Tibial nerve (tissue), 4 donors: ENCODE measurements at regions not wholly inside any gene's neighbourhood (a gene's known extent, or its start where the extent isn't known, plus 50 kb on each side); places are given as distances from the start of the nearest gene placed in this dataset.
"Not testable (repeated sequence)": the region's sequence is repeated elsewhere in the genome, so short reads cannot be mapped to it uniquely, and the experiment has no call there.

Source experiments
- DNase-seq, 2 donors: peaks; one replicate each; pipeline ENCODE4 v3.0.0-alpha.2; 2019; ENCODE audit warnings: low spot score in 2 of 2
- H3K27ac ChIP-seq, 4 donors: fragments of 200-600 bp; sonication (generic) in 3 of 4; one replicate each; pipeline ENCODE4 v1.5.1; 2017 to 2019; ENCODE audit warnings: mild to moderate bottlenecking in 1 of 4
- H3K27me3 ChIP-seq, 2 donors: fragments of 200-600 bp; sonication (generic) in 1 of 2; one replicate each; pipeline versions ENCODE4 v1.5.1 to v1.6.0; 2017 to 2019
- H3K36me3 ChIP-seq, 3 donors: fragments of 200-600 bp; sonication (generic); one replicate each; pipeline ENCODE4 v1.5.1; 2018 to 2019
- H3K4me1 ChIP-seq, 4 donors: fragments of 200-600 bp; sonication (generic) in 3 of 4; one replicate each; pipeline ENCODE4 v1.5.1; 2017 to 2019
- H3K4me3 ChIP-seq, 4 donors: fragments of 200-600 bp; sonication (generic) in 3 of 4; one replicate each; pipeline ENCODE4 v1.5.1; 2017 to 2019; ENCODE audit warnings: mild to moderate bottlenecking in 1 of 4, moderate library complexity in 1 of 4
- H3K9me3 ChIP-seq, 4 donors: fragments of 200-600 bp; sonication (generic) in 3 of 4; one replicate each; pipeline ENCODE4 v1.5.1; 2017 to 2019
- CTCF ChIP-seq, 5 experiments: fragments of 200-600 bp in 3 of 5; fragments of 450-650 bp in 2 of 5; sonication (generic) in 3 of 5; IDR thresholded peaks; one replicate each; pipeline ENCODE4 v1.5.1; 2016 to 2019; ENCODE audit warnings: antibody characterized with exemption in 5 of 5, mild to moderate bottlenecking in 3 of 5, moderate library complexity in 2 of 5
- EP300 ChIP-seq, 2 donors: sonication (generic); formaldehyde crosslinking; IDR thresholded peaks; one replicate each; pipeline ENCODE4 v1.6.1; 2017; ENCODE audit warnings: antibody characterized with exemption in 2 of 2, mild to moderate bottlenecking in 1 of 2
- POLR2A ChIP-seq, 2 donors: fragments of 450-650 bp; IDR thresholded peaks; one replicate each; pipeline ENCODE4 v1.6.1; 2017; ENCODE audit warnings: antibody characterized with exemption in 2 of 2, mild to moderate bottlenecking in 2 of 2, moderate library complexity in 2 of 2
- WGBS, 2 donors: methylation state at CpG; one replicate each; pipeline ENCODE4 v1.1.5; 2018; 5-methylcytosine and 5-hydroxymethylcytosine counted together

- H3K4me1 ChIP-seq: peaks cover 0 to 31% (median 4%) of the 10 kb centered on the region in 4 donors
Measured at GRCh38 chr17:68102318-68102758, 66.8 kb downstream of the KPNA2 start.

GRCh38 chr17:68103148-68103547, 67.6 kb downstream of the KPNA2 start:
- H3K4me1 ChIP-seq: peaks cover 0 to 31% (median 4%) of the 10 kb centered on the region in 4 donors
- TF ChIP-seq POLR2A (IDR thresholded peaks at IDR 0.05): no peak
- TF ChIP-seq CTCF (IDR thresholded peaks at IDR 0.05): no peak
- TF ChIP-seq EP300 (IDR thresholded peaks at IDR 0.05): no peak
- peaks cover 0 to 9% (median 0%) of the 10 kb centered on the region in 3 donors for H3K36me3 ChIP-seq
- peaks cover 0 to under 1% (median 0%) of the 10 kb centered on the region in 4 donors for H3K9me3 ChIP-seq
- peak overlapping the region in 1 of 4 donors; percentile 97 for H3K4me3 ChIP-seq
- H3K27me3 ChIP-seq: no peaks in the 10 kb centered on the region
- peak overlapping the region in 2 of 4 donors; percentile 89 to 96 for H3K27ac ChIP-seq
- no peak for DNase-seq

More at GRCh38 chr17:68102318-68102758, 66.8 kb downstream of the KPNA2 start:
- TF ChIP-seq CTCF (IDR thresholded peaks at IDR 0.05) (no peak), EP300 (IDR thresholded peaks at IDR 0.05) (no peak), POLR2A (IDR thresholded peaks at IDR 0.05) (no peak)
- peak overlapping the region; percentile 55 to 97 (median 80) for H3K4me3 ChIP-seq
- no peaks in the 10 kb centered on the region for H3K9me3 ChIP-seq
- peaks cover 0 to 4% (median 0%) of the 10 kb centered on the region in 3 donors for H3K36me3 ChIP-seq
- H3K27ac ChIP-seq: peak overlapping the region; percentile 89 to 97 (median 95)
- no peak for DNase-seq
- 4 to 15% methylated on average over 10 to 21 of the region's 21 CpGs for WGBS, 2 donors
- no peaks in the 10 kb centered on the region for H3K27me3 ChIP-seq

GRCh38 chr17:68106085-68106484, 70.5 kb downstream of the KPNA2 start:
- Histone ChIP-seq H3K9me3 (peaks cover 0 to 7% (median 2%) of the 10 kb centered on the region in 4 donors), H3K4me1 (peaks cover 0 to 25% (median 4%) of the 10 kb centered on the region in 4 donors), H3K27me3 (no peaks in the 10 kb centered on the region), H3K27ac (no peak overlapping the region), H3K4me3 (no peak overlapping the region), H3K36me3 (peaks cover 0 to 14% (median 0%) of the 10 kb centered on the region in 3 donors)
- WGBS, 2 donors: 93 to 95% methylated on average over 2 of the region's 2 CpGs
- no peak for DNase-seq
- TF ChIP-seq EP300 (IDR thresholded peaks at IDR 0.05): no peak
- TF ChIP-seq CTCF (IDR thresholded peaks at IDR 0.05): no peak
- no peak for TF ChIP-seq POLR2A (IDR thresholded peaks at IDR 0.05)

GRCh38 chr17:68107373-68107772, 71.8 kb downstream of the KPNA2 start:
- DNase-seq: no peak
- peaks cover 0 to 14% (median 0%) of the 10 kb centered on the region in 3 donors for H3K36me3 ChIP-seq
- TF ChIP-seq POLR2A (IDR thresholded peaks at IDR 0.05) (no peak), EP300 (IDR thresholded peaks at IDR 0.05) (no peak), CTCF (IDR thresholded peaks at IDR 0.05) (no peak)
- peaks cover 0 to 21% (median 4%) of the 10 kb centered on the region in 4 donors for H3K4me1 ChIP-seq
- H3K27ac ChIP-seq: no peak overlapping the region
- H3K27me3 ChIP-seq: no peaks in the 10 kb centered on the region
- WGBS, 2 donors: 59 to 87% methylated on average over 4 of the region's 4 CpGs
- H3K9me3 ChIP-seq: peaks cover 0 to 7% (median 2%) of the 10 kb centered on the region in 4 donors
- no peak overlapping the region for H3K4me3 ChIP-seq

- TF ChIP-seq EP300 (IDR thresholded peaks at IDR 0.05) (no peak), POLR2A (IDR thresholded peaks at IDR 0.05) (no peak), CTCF (IDR thresholded peaks at IDR 0.05) (no peak)
- Histone ChIP-seq H3K27me3 (no peaks in the 10 kb centered on the region), H3K9me3 (peaks cover 0 to 7% (median 2%) of the 10 kb centered on the region in 4 donors), H3K4me1 (peaks cover 0 to 11% (median under 1%) of the 10 kb centered on the region in 4 donors), H3K27ac (no peak overlapping the region), H3K36me3 (peaks cover 0 to 14% (median 0%) of the 10 kb centered on the region in 3 donors), H3K4me3 (no peak overlapping the region)
- no peak for DNase-seq
- WGBS, 2 donors: 82 to 95% methylated on average over 9 of the region's 9 CpGs
Measured at GRCh38 chr17:68108313-68109000, 72.9 kb downstream of the KPNA2 start.

GRCh38 chr17:68109404-68109803, 73.9 kb downstream of the KPNA2 start:
- WGBS, 2 donors: 93 to 97% methylated on average over 4 of the region's 4 CpGs
- H3K36me3 ChIP-seq: peaks cover 0 to 14% (median 0%) of the 10 kb centered on the region in 3 donors
- H3K4me1 ChIP-seq, DNase-seq, H3K27me3 ChIP-seq, H3K9me3 ChIP-seq, H3K27ac ChIP-seq, H3K4me3 ChIP-seq: not testable (repeated sequence)

- H3K4me1 ChIP-seq, H3K4me3 ChIP-seq, H3K27me3 ChIP-seq, H3K9me3 ChIP-seq, DNase-seq, H3K27ac ChIP-seq: not testable (repeated sequence)
- 90 to 97% methylated on average over 2 to 13 of the region's 32 CpGs for WGBS, 2 donors
- peaks cover 0 to 56% (median 0%) of the 10 kb centered on the region in 3 donors for H3K36me3 ChIP-seq
Measured at GRCh38 chr17:68116211-68116610, 80.7 kb downstream of the KPNA2 start.
